PFSK-1 (cell line): ENCODE measurements at regions not wholly inside any gene's neighbourhood (a gene's known extent, or its start where the extent isn't known, plus 50 kb on each side); places are given as distances from the start of the nearest gene placed in this dataset.

Experiments used
- FOXP2 ChIP-seq: optimal IDR thresholded peaks from 2 replicates; pipeline ENCODE3; 2011; ENCODE audit warnings: borderline replicate concordance, control low read depth, inconsistent platforms; ENCODE audit not compliant: insufficient read depth; ENCODE audit errors: extremely low read length, extremely low read depth
- POLR2AphosphoS5 ChIP-seq: IDR thresholded peaks from 2 replicates; pipeline ENCODE4 v1.6.1; 2012; ENCODE audit warnings: low read depth, mild to moderate bottlenecking, control low read depth, low read length, moderate library complexity
- REST ChIP-seq, 2 experiments: IDR thresholded peaks; 2 replicates each; pipeline versions ENCODE4 v1.6.1 to v1.8.0; 2011 to 2012; ENCODE audit warnings: low read depth in 2 of 2, low read length in 2 of 2, control low read depth in 1 of 2, inconsistent platforms in 1 of 2, mild to moderate bottlenecking in 1 of 2, moderate library complexity in 1 of 2; ENCODE audit not compliant: insufficient read depth in 1 of 2
- SIN3A ChIP-seq: IDR thresholded peaks from 2 replicates; pipeline ENCODE4 v1.6.1; 2012; ENCODE audit warnings: mild to moderate bottlenecking, low read length, moderate library complexity, borderline replicate concordance; ENCODE audit not compliant: insufficient read depth
- TAF1 ChIP-seq: IDR thresholded peaks from 2 replicates; pipeline ENCODE4 v1.6.1; 2012; ENCODE audit warnings: low read length, control low read depth, borderline replicate concordance; ENCODE audit not compliant: insufficient read depth

- no peak for TF ChIP-seq POLR2AphosphoS5
- TF ChIP-seq TAF1 = no peak
- TF ChIP-seq SIN3A = no peak
- TF ChIP-seq REST (IDR thresholded peaks at IDR 0.05; ENCODE audit: insufficient read depth in 1 of 2, low read depth in 2 of 2, low read length in 2 of 2) = no peak
- no peak for TF ChIP-seq FOXP2
Observed at GRCh38 chr7:133155642-133156041, 73.8 kb upstream of the CHCHD3 start.

GRCh38 chr7:133157045-133157444, 75.2 kb upstream of the CHCHD3 start:
- no peak for TF ChIP-seq REST (IDR thresholded peaks at IDR 0.05; ENCODE audit: insufficient read depth in 1 of 2, low read depth in 2 of 2, low read length in 2 of 2)
- TF ChIP-seq TAF1 = no peak
- TF ChIP-seq SIN3A = no peak
- no peak for TF ChIP-seq FOXP2
- no peak for TF ChIP-seq POLR2AphosphoS5

- TF ChIP-seq POLR2AphosphoS5 = no peak
- no peak for TF ChIP-seq FOXP2
- no peak for TF ChIP-seq TAF1
- no peak for TF ChIP-seq SIN3A
- no peak for TF ChIP-seq REST (IDR thresholded peaks at IDR 0.05; ENCODE audit: insufficient read depth in 1 of 2, low read depth in 2 of 2, low read length in 2 of 2)
Observed at GRCh38 chr7:133164498-133164897, 82.6 kb upstream of the CHCHD3 start.

- TF ChIP-seq FOXP2 (no peak), SIN3A (no peak), TAF1 (no peak), POLR2AphosphoS5 (no peak), REST (IDR thresholded peaks at IDR 0.05; ENCODE audit: insufficient read depth in 1 of 2, low read depth in 2 of 2, low read length in 2 of 2) (no peak)
Observed at GRCh38 chr7:133165001-133165400, 83.1 kb upstream of the CHCHD3 start.

- TF ChIP-seq POLR2AphosphoS5 (no peak), FOXP2 (no peak), SIN3A (no peak), TAF1 (no peak), REST (IDR thresholded peaks at IDR 0.05; ENCODE audit: insufficient read depth in 1 of 2, low read depth in 2 of 2, low read length in 2 of 2) (no peak)
Observed at GRCh38 chr7:133165529-133165928, 83.6 kb upstream of the CHCHD3 start.
